Mucosa of gallbladder (tissue), 1 donor: ENCODE measurements at regions not wholly inside any gene's neighbourhood (a gene's known extent, or its start where the extent isn't known, plus 50 kb on each side); places are given as distances from the start of the nearest gene placed in this dataset.

ENCODE experiments used
- DNase-seq: peaks from one replicate; pipeline ENCODE4 v3.0.0-alpha.2; 2020; ENCODE audit warnings: low spot score
- donor health status: DM: no; HTN: no; CAD: no.

GRCh38 chr6:2426561-2427340, 181.3 kb upstream of the GMDS start:
- DNase-seq = no peak

- no peak for DNase-seq
These were observed 170.8 kb upstream of the GMDS start for GRCh38 chr6:2416128-2416712.

GRCh38 chr6:2414885-2415547, 169.6 kb upstream of the GMDS start:
- DNase-seq = no peak

- DNase-seq = no peak
These were observed 167.3 kb upstream of the GMDS start for GRCh38 chr6:2412731-2413130.

DNA sequence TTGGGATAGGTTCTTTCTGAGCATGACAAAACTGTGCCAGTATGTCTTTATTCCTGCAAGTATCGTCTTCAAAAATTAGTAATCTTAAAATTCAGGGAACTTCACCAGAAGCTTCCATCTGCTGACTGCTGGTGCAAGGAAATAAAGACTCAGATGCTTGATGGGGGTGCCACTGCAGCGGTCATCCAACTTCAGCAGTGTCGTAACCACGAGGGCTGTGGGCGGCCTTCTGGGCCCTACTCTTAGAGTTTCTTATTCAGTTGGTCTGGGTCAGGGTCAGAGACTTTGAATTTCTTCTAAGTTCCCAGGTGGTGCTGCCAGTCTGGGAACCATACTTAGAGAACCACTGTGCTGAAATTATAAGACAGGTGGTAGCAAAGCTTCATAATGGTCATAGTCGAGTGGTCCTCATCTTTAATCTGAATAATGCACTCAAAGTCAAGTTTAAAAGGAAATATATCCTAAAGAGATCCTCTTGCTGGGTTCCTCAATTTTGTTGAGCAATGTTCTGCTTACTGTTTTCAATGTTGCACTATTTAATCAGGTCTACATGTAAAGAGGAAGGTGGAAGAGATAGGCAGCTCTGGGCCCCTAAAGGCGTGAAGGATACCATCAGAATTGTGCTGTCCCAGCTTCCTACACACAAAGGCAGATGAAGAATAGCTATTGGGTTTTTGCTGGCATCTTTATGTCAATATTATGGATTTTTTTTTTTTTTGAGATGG, 165.4 kb upstream of the GMDS start:
- DNase-seq = no peak

DNA sequence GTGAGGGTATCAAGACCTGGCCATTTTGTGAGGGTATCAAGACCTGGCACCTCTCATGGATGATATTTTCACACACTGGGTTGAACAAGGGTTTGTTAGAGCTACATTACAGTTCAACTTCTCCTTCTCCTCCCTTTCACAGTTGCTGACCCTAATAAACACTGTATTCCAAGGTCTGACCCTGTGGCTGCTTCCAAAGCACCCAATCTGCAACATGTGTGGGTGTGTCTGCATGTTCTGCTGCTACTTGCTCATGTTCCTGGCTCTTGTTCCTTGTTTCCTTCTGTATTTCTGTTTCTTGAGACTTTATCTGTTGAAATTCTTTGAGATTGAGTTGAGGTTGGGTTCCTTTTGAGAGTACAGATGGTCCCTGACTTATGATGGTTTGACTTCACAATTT, 162.1 kb upstream of the GMDS start:
- no peak for DNase-seq

DNA sequence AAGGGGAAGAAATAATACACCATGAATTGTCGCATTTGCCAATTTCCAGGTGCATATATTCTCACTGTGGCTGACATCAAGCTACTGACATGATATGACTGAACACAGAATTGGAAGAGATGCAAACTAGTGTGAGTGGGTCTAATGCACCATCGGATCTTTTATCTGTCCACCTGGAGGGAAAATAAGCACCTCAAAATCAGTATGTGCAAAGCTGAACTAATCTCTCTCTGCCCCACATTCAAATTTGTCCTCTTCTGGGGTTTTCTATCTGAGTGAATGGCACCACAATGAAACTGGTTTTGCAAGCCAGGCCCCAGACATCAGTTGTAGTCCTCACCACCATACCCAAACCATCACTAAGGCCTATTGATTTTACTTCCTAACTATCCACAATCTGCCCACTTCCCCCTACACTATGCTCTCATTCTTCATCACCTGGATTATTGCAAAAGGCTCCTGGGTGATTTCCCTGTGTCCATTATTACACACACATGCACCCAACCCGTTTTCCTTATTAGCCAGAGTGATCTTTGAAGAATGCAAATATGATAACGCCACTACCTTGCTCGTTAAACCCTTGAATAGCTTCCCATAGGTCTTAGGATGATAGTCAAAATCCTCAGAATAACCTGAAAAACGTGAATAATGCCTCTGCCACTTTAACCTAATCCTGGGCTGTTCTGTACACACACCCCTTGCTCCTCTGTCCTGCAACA, 159.0 kb upstream of the GMDS start:
- no peak for DNase-seq

- DNase-seq = no peak
These were observed 158.1 kb upstream of the GMDS start for GRCh38 chr6:2403546-2403945.

GRCh38 chr6:2396846-2397630, 151.6 kb upstream of the GMDS start:
- no peak for DNase-seq

- DNase-seq = no peak
These were observed 150.7 kb upstream of the GMDS start for GRCh38 chr6:2396042-2396657.

GRCh38 chr6:2388554-2389324, 143.3 kb upstream of the GMDS start:
- DNase-seq = no peak

GRCh38 chr6:2387445-2387844, 142.0 kb upstream of the GMDS start:
- no peak for DNase-seq

DNA sequence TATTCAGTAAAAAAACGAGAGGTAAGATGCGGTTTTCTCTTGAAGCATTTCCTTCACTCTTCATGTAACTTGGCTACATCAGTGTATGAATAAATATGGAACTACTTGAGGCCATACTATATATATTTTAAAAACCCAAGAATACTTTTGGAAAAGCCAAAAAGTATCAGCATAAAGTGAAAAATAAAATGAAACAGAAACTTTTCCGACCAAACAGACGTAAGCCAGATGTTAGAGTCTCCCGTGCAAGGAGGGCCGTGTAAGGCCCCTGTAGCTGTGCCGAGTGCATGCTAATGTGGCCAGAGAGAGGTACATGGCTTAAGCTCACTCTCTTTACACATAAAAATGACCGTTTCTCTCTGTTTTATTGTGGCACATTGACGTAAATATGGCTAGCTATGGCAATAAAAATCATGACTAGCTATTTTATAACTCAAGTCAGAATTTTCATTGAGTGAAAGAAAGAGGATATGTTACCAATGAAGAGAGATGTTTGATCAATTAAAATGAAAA, 140.1 kb upstream of the GMDS start:
- DNase-seq = no peak

DNA sequence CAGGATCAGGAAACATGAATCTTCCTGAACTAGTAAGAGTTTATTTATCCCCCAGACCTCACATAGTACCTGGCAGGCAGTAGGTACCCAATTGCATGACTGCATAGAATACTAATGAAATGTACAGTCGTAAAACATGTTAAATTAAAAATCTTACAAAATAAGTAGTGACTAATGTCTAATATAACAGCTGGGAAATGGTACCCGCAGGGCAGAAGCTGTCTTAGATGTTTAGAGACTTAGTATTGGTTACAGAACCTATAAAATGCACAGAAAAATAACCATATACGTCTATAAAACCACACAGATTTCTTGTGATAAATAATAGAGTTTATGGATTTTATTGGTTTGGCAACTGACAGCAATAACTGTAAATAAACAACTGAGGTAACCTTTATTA, 139.1 kb upstream of the GMDS start:
- DNase-seq = no peak

DNA sequence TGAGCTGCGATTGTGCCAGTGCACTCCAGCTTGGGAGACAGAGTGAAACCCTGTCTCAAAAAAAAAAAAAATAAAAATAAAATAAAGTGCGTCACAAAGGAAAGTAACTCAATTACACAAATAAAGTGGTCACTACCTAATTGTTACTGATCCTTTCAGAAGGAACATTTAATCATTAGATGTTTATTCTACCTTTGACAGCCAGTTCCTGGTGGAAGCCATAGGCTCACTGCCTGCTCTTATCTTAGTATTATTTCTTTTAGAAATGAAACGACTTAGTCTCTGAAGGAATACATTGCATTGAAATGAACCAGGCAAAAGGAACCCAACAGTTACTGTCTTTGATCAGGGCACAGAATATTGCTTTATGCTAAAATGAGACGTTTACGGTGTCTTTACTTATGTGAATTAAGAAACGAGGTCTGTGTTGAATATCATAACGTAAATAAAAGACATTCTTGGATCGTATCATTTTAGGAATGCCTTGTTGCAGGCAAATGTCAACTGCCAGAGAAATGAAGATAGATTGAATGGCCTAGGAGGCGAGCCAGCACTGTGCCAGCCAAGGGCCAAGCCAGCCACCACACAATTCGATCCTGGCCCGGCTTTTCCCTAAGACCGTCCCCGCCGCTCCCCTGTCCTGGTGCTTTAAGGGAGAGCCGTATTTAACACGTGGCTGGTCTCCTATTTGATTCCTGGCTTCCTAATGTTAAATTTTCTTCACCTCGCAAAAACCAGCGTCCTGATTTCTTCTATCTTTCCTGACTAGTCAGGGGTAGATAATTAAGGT, 136.7 kb upstream of the GMDS start:
- DNase-seq = no peak

DNA sequence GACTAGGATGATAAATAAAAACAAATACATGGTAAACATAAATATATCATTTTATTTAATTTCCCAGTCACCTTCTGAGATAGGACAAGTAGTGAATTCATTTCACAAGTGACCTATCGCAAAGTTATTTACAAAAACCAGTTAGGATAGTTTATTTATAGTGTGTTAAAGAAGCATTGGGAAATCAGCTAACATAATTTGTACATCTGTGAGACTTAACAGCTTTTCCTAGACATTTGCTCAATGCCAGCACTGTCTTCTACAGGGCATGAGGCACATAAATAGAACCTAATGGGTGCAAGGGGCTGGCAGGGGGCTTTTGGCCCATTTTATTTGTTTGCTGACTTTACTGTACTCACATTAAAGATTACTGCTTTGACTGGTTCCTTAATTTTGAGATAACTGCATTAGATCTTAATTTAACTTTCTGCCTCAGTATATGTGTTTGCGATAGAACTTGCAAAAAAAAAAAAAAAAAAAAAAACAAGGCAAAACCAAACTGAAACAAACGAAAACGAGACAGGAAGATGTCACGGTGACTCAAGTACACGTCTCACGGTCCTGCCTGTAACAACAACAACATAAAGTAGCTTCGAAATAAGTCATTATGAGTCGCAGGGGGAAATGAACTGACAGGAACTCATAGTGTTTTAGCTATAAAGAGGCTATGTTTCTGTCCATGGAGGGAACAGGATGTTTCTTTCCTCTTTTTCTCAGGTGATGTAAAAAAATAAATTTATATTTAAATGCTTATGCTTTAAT, 133.7 kb upstream of the GMDS start:
- DNase-seq = no peak

DNA sequence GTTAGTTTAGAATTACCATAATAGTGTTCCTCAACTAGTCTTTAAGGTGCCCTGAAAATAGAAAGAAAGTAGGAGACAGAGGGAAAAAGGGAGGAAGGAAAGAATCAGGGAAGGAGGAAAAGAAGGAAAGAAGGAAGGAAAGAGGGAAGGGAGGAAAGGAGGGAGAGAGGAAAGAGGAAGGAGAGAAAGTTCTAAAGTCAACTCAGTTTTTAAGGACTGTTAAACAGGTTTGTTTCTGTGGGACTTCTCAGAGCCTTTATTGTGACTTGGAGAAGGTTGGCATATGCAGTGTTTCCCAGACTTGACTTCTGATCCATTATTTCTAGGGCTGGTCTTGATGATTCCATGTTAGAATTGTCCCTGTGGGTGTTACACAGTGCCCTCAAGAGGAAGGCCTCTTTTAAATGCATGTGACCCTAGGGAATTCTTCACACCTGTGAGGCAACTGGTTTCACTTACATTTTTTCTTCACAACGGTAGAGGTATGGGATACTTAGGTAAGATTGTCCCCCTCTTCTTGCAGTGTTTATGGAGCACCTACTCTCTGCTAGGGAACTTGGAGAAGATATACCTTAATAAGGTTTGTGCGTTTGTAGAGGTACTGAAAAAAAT, 132.7 kb upstream of the GMDS start:
- DNase-seq = no peak
